ENCODE measurements at regions not wholly inside any gene's neighbourhood (a gene's known extent, or its start where the extent isn't known, plus 50 kb on each side); places are given as distances from the start of the nearest gene placed in this dataset.
"Not testable (repeated sequence)": the region's sequence is repeated elsewhere in the genome, so short reads cannot be mapped to it uniquely, and the experiment has no call there.

- DNase-seq (ENCODE audit: insufficient read length, low spot score) (no peak), FAIRE-seq (no peak)
- no peak for TF ChIP-seq CTCF (IDR thresholded peaks at IDR 0.05; ENCODE audit: insufficient read depth, missing control alignments)
Measured at GRCh38 chr12:42868291-42868690, 278.7 kb upstream of the PRICKLE1 start.

- no peak for DNase-seq (ENCODE audit: insufficient read length, low spot score)
- no peak for TF ChIP-seq CTCF (IDR thresholded peaks at IDR 0.05; ENCODE audit: insufficient read depth, missing control alignments)
- FAIRE-seq: no peak
Measured at GRCh38 chr12:42865282-42865681, 275.7 kb upstream of the PRICKLE1 start.

- TF ChIP-seq CTCF (IDR thresholded peaks at IDR 0.05; ENCODE audit: insufficient read depth, missing control alignments): no peak
- FAIRE-seq: no peak
- no peak for DNase-seq (ENCODE audit: insufficient read length, low spot score)
Measured at GRCh38 chr12:42862055-42862454, 272.5 kb upstream of the PRICKLE1 start.

- DNase-seq (ENCODE audit: insufficient read length, low spot score); FAIRE-seq: not testable (repeated sequence)
Measured at GRCh38 chr12:42860331-42860730, 270.8 kb upstream of the PRICKLE1 start.

GRCh38 chr12:42859612-42860011 is 270.1 kb upstream of the PRICKLE1 start:
- DNase-seq (ENCODE audit: insufficient read length, low spot score) (no peak), FAIRE-seq (no peak)
- TF ChIP-seq CTCF (IDR thresholded peaks at IDR 0.05; ENCODE audit: insufficient read depth, missing control alignments): no peak

GRCh38 chr12:42857106-42857505 is 267.6 kb upstream of the PRICKLE1 start:
- DNase-seq (ENCODE audit: insufficient read length, low spot score) (no peak), FAIRE-seq (no peak)
- TF ChIP-seq CTCF (IDR thresholded peaks at IDR 0.05; ENCODE audit: insufficient read depth, missing control alignments): no peak

- DNase-seq (ENCODE audit: insufficient read length, low spot score): no peak
- no peak for TF ChIP-seq CTCF (IDR thresholded peaks at IDR 0.05; ENCODE audit: insufficient read depth, missing control alignments)
- FAIRE-seq: no peak
Measured at GRCh38 chr12:42855362-42855950, 265.9 kb upstream of the PRICKLE1 start.

- DNase-seq (ENCODE audit: insufficient read length, low spot score) (no peak), FAIRE-seq (no peak)
- TF ChIP-seq CTCF (IDR thresholded peaks at IDR 0.05; ENCODE audit: insufficient read depth, missing control alignments): no peak
Measured at GRCh38 chr12:42854826-42855225, 265.3 kb upstream of the PRICKLE1 start.
